ENCODE measurements at regions not wholly inside any gene's neighbourhood (a gene's known extent, or its start where the extent isn't known, plus 50 kb on each side); places are given as distances from the start of the nearest gene placed in this dataset.
"Not testable (repeated sequence)": the region's sequence is repeated elsewhere in the genome, so short reads cannot be mapped to it uniquely, and the experiment has no call there.

- no peak for DNase-seq (ENCODE audit: low spot score)
Observed at GRCh38 chr12:85425349-85425612, 145.3 kb downstream of the ALX1 start.

- DNase-seq (ENCODE audit: low spot score), result no peak
Observed at GRCh38 chr12:85425926-85426325, 145.9 kb downstream of the ALX1 start.

- not testable (repeated sequence) for DNase-seq (ENCODE audit: low spot score)
Observed at GRCh38 chr12:85433148-85433547, 153.1 kb downstream of the ALX1 start.

- DNase-seq (ENCODE audit: low spot score), result no peak
Observed at GRCh38 chr12:85440271-85440670, 160.3 kb downstream of the ALX1 start.

- DNase-seq (ENCODE audit: low spot score), result no peak
Observed at GRCh38 chr12:85441025-85441424, 161.0 kb downstream of the ALX1 start.

- DNase-seq (ENCODE audit: low spot score), result no peak
Observed at GRCh38 chr12:85441741-85442140, 161.7 kb downstream of the ALX1 start.

GRCh38 chr12:85445060-85445938 lies 165.3 kb downstream of the ALX1 start:
- DNase-seq (ENCODE audit: low spot score), result no peak

- DNase-seq (ENCODE audit: low spot score), result no peak
Observed at GRCh38 chr12:85448031-85448430, 168.0 kb downstream of the ALX1 start.

GRCh38 chr12:85448548-85449139 lies 168.6 kb downstream of the ALX1 start:
- DNase-seq (ENCODE audit: low spot score), result no peak

- no peak for DNase-seq (ENCODE audit: low spot score)
Observed at GRCh38 chr12:85457016-85457415, 177.0 kb downstream of the ALX1 start.

GRCh38 chr12:85461127-85461526 lies 181.1 kb downstream of the ALX1 start:
- no peak for DNase-seq (ENCODE audit: low spot score)

GRCh38 chr12:85462888-85463287 lies 182.9 kb downstream of the ALX1 start:
- DNase-seq (ENCODE audit: low spot score), result no peak

- no peak for DNase-seq (ENCODE audit: low spot score)
Observed at GRCh38 chr12:85466890-85467289, 186.9 kb downstream of the ALX1 start.

GRCh38 chr12:85468356-85469157 lies 188.5 kb downstream of the ALX1 start:
- DNase-seq (ENCODE audit: low spot score), result peak; percentile 26

GRCh38 chr12:85469158-85470086 lies 189.4 kb downstream of the ALX1 start:
- DNase-seq (ENCODE audit: low spot score), result not testable (repeated sequence)

- not testable (repeated sequence) for DNase-seq (ENCODE audit: low spot score)
Observed at GRCh38 chr12:85475277-85475676, 195.3 kb downstream of the ALX1 start.

- DNase-seq (ENCODE audit: low spot score), result no peak
Observed at GRCh38 chr12:85476756-85477155, 196.7 kb downstream of the ALX1 start.

- no peak for DNase-seq (ENCODE audit: low spot score)
Observed at GRCh38 chr12:85484387-85484786, 204.4 kb downstream of the ALX1 start.

- no peak for DNase-seq (ENCODE audit: low spot score)
Observed at GRCh38 chr12:85489194-85489593, 209.2 kb downstream of the ALX1 start.

- no peak for DNase-seq (ENCODE audit: low spot score)
Observed at GRCh38 chr12:85504164-85504563, 224.1 kb downstream of the ALX1 start.

GRCh38 chr12:85504624-85505023 lies 224.6 kb downstream of the ALX1 start:
- DNase-seq (ENCODE audit: low spot score), result no peak

GRCh38 chr12:85507456-85507855 lies 227.4 kb downstream of the ALX1 start:
- no peak for DNase-seq (ENCODE audit: low spot score)
